ENCODE measurements at regions not wholly inside any gene's neighbourhood (a gene's known extent, or its start where the extent isn't known, plus 50 kb on each side); places are given as distances from the start of the nearest gene placed in this dataset.

DNA sequence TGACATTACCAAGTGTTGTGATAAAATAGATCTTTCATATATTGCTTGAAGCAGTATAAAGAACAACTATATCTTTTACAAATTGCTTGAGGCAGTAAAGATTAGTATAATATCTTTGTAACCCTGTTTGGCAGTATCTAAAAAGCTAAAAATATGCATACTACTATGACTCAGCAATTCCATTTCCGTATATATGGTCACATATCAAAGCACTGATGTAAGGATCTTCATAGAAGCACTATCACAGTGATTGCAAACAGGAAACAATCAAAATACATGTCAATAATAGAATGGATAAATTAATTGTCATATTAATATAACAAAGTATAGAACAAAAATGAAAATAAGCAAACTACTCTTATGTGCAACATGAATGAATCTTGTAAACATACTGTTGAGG, 158.4 kb upstream of the IGF1 start:
- Histone ChIP-seq H3K27me3 (ENCODE audit: insufficient read depth, low read length) (no peaks in the 10 kb centered on the region), H3K9me2 (ENCODE audit: low read depth, low read length) (no peaks in the 10 kb centered on the region), H3K4me1 (ENCODE audit: insufficient read depth, low read length, severe bottlenecking) (no peaks in the 10 kb centered on the region), H3K4me2 (ENCODE audit: low read length) (no peak overlapping the region), H3K36me3 (ENCODE audit: insufficient read depth, low read length) (no peaks in the 10 kb centered on the region), H3F3A (ENCODE audit: insufficient read depth, low read length) (no peaks in the 10 kb centered on the region), H4K20me1 (ENCODE audit: insufficient read depth, low read length) (no peaks in the 10 kb centered on the region), H2AFZ (ENCODE audit: low read length) (no peak overlapping the region), H3K9ac (ENCODE audit: low read length) (no peak overlapping the region), H3K4me3 (ENCODE audit: low read depth, low read length, poor library complexity, severe bottlenecking) (no peak overlapping the region), H3K9me3 (ENCODE audit: low read length) (no peaks in the 10 kb centered on the region), H3K79me2 (ENCODE audit: insufficient read depth, low read length) (no peaks in the 10 kb centered on the region), H3K27ac (ENCODE audit: low read depth, low read length, poor library complexity, severe bottlenecking) (no peak overlapping the region)
- TF ChIP-seq, protein P1, sequence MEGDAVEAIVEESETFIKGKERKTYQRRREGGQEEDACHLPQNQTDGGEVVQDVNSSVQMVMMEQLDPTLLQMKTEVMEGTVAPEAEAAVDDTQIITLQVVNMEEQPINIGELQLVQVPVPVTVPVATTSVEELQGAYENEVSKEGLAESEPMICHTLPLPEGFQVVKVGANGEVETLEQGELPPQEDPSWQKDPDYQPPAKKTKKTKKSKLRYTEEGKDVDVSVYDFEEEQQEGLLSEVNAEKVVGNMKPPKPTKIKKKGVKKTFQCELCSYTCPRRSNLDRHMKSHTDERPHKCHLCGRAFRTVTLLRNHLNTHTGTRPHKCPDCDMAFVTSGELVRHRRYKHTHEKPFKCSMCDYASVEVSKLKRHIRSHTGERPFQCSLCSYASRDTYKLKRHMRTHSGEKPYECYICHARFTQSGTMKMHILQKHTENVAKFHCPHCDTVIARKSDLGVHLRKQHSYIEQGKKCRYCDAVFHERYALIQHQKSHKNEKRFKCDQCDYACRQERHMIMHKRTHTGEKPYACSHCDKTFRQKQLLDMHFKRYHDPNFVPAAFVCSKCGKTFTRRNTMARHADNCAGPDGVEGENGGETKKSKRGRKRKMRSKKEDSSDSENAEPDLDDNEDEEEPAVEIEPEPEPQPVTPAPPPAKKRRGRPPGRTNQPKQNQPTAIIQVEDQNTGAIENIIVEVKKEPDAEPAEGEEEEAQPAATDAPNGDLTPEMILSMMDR (IDR thresholded peaks at IDR 0.05; ENCODE audit: low read length) = no peak
- no peak for TF ChIP-seq EZH2 (IDR thresholded peaks at IDR 0.05; ENCODE audit: borderline replicate concordance, low read length)

DNA sequence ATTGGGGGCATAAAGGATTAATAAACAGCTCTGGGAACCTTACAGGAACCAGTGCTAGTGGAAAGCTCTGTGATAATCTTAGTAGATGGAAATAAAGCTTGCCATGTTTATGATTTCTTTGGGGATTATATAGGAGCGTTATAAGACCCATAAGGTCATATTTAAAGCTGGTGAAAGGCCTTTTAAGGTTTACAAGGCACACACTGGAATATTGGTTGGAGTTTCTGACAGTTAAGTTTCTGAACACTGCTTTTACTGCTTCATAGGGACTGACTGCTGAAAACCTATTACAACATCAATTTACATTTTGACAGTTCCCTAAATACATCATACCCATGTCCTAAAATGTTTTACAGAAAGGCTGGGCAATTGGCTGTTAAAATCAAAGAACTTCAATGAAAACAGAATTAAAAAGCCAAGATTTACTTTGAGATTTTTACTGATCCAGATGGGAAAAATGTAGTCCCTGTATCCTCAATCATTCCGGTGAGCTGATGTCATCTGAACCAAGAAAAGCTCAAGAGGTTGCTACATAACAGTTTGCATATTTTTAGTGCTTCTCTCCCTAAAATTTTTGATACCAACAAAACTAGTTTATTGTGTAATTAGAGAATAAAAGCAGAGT, 153.7 kb upstream of the IGF1 start:
- Histone ChIP-seq H3K9me2 (ENCODE audit: low read depth, low read length) (no peaks in the 10 kb centered on the region), H3K4me1 (ENCODE audit: insufficient read depth, low read length, severe bottlenecking) (no peaks in the 10 kb centered on the region), H3K27me3 (ENCODE audit: insufficient read depth, low read length) (no peaks in the 10 kb centered on the region), H3K27ac (ENCODE audit: low read depth, low read length, poor library complexity, severe bottlenecking) (no peak overlapping the region), H3K36me3 (ENCODE audit: insufficient read depth, low read length) (no peaks in the 10 kb centered on the region), H2AFZ (ENCODE audit: low read length) (no peak overlapping the region), H3K9me3 (ENCODE audit: low read length) (no peaks in the 10 kb centered on the region), H3K4me3 (ENCODE audit: low read depth, low read length, poor library complexity, severe bottlenecking) (no peak overlapping the region), H3K79me2 (ENCODE audit: insufficient read depth, low read length) (no peaks in the 10 kb centered on the region), H3K4me2 (ENCODE audit: low read length) (no peak overlapping the region), H3K9ac (ENCODE audit: low read length) (no peak overlapping the region), H4K20me1 (ENCODE audit: insufficient read depth, low read length) (no peaks in the 10 kb centered on the region), H3F3A (ENCODE audit: insufficient read depth, low read length) (no peaks in the 10 kb centered on the region)
- TF ChIP-seq, protein P1 (IDR thresholded peaks at IDR 0.05; ENCODE audit: low read length) = no peak
- TF ChIP-seq EZH2 (IDR thresholded peaks at IDR 0.05; ENCODE audit: borderline replicate concordance, low read length) = no peak

DNA sequence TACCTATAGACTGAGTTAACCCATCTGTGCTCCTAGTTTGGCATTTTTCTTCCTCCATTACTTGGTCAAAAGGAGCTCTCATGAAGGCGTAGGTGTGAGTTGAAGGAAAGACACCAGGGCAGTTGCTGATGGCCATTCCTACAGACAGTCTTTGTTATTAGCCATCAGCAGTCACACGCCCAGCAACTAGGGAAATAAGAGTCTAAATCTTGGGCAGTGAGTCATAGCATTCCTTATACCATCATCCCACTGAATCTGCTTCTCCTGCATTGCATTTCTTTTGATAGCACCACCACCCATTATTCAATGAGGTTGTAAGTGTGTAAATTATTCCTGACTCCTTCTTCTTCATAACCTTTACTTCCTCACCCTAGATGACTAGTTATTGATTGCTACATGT, 150.9 kb upstream of the IGF1 start:
- no peak overlapping the region for H2AFZ ChIP-seq (ENCODE audit: low read length)
- no peaks in the 10 kb centered on the region for H4K20me1 ChIP-seq (ENCODE audit: insufficient read depth, low read length)
- no peaks in the 10 kb centered on the region for H3K79me2 ChIP-seq (ENCODE audit: insufficient read depth, low read length)
- H3K27ac ChIP-seq (ENCODE audit: low read depth, low read length, poor library complexity, severe bottlenecking) = no peak overlapping the region
- H3K9me3 ChIP-seq (ENCODE audit: low read length) = no peaks in the 10 kb centered on the region
- H3K36me3 ChIP-seq (ENCODE audit: insufficient read depth, low read length) = no peaks in the 10 kb centered on the region
- no peaks in the 10 kb centered on the region for H3F3A ChIP-seq (ENCODE audit: insufficient read depth, low read length)
- no peaks in the 10 kb centered on the region for H3K27me3 ChIP-seq (ENCODE audit: insufficient read depth, low read length)
- H3K4me1 ChIP-seq (ENCODE audit: insufficient read depth, low read length, severe bottlenecking) = no peaks in the 10 kb centered on the region
- no peak for TF ChIP-seq EZH2 (IDR thresholded peaks at IDR 0.05; ENCODE audit: borderline replicate concordance, low read length)
- no peak overlapping the region for H3K4me3 ChIP-seq (ENCODE audit: low read depth, low read length, poor library complexity, severe bottlenecking)
- no peaks in the 10 kb centered on the region for H3K9me2 ChIP-seq (ENCODE audit: low read depth, low read length)
- H3K9ac ChIP-seq (ENCODE audit: low read length) = no peak overlapping the region
- no peak overlapping the region for H3K4me2 ChIP-seq (ENCODE audit: low read length)

DNA sequence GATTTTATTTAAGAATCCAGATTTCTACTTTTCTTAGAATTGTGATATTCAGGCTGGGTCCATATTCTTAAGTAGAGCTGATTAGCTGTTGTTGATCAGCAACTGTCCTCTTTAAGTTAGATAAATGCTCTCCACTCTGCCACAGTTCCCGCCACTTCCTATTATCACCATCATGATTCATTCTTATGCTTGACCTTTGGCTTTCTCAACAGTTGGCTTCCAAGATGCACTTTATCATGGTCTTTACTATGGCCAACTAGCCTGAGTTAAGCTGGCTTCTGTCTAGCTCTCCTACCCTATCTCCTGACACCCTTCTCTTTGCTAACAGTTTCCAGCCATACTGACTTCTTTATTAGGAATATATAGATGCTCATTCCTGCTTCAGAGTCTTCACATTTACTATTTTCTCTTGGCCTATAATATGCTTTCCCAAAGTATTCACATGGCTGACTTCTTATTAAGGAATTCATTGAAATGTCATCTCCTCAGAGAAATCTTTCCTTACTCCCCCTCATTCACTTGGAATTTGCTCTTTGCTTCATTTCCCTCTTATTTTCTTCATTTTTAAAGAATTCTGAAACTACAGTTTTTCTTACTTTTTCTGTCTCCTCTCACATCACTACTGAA, 149.0 kb upstream of the IGF1 start:
- Histone ChIP-seq H3K9ac (ENCODE audit: low read length) (no peak overlapping the region), H3K4me2 (ENCODE audit: low read length) (no peak overlapping the region), H3K4me1 (ENCODE audit: insufficient read depth, low read length, severe bottlenecking) (no peaks in the 10 kb centered on the region), H3K9me2 (ENCODE audit: low read depth, low read length) (no peaks in the 10 kb centered on the region), H2AFZ (ENCODE audit: low read length) (no peak overlapping the region), H3K4me3 (ENCODE audit: low read depth, low read length, poor library complexity, severe bottlenecking) (no peak overlapping the region), H3K27ac (ENCODE audit: low read depth, low read length, poor library complexity, severe bottlenecking) (no peak overlapping the region), H3F3A (ENCODE audit: insufficient read depth, low read length) (no peaks in the 10 kb centered on the region), H3K79me2 (ENCODE audit: insufficient read depth, low read length) (no peaks in the 10 kb centered on the region), H3K36me3 (ENCODE audit: insufficient read depth, low read length) (no peaks in the 10 kb centered on the region), H4K20me1 (ENCODE audit: insufficient read depth, low read length) (no peaks in the 10 kb centered on the region), H3K9me3 (ENCODE audit: low read length) (no peaks in the 10 kb centered on the region), H3K27me3 (ENCODE audit: insufficient read depth, low read length) (no peaks in the 10 kb centered on the region)
- no peak for TF ChIP-seq EZH2 (IDR thresholded peaks at IDR 0.05; ENCODE audit: borderline replicate concordance, low read length)
- TF ChIP-seq, protein P1 (IDR thresholded peaks at IDR 0.05; ENCODE audit: low read length) = no peak
